HepG2 (cell line): ENCODE measurements at regions not wholly inside any gene's neighbourhood (a gene's known extent, or its start where the extent isn't known, plus 50 kb on each side); places are given as distances from the start of the nearest gene placed in this dataset.

Source experiments
- ARID3A ChIP-seq: IDR thresholded peaks from 2 replicates; pipeline ENCODE4 v1.6.1; 2012; ENCODE audit warnings: low read depth, low read length, improper control_type of control experiment
- FOSL2 ChIP-seq: sonication (generic); formaldehyde crosslinking; IDR thresholded peaks from 2 replicates; pipeline ENCODE4 v1.4.0; 2020; ENCODE audit warnings: missing genetic modification reagents
- FOXO4 ChIP-seq: sonication (generic); formaldehyde crosslinking; conservative IDR thresholded peaks from 2 replicates; pipeline ENCODE4 v1.8.1; 2023; ENCODE audit warnings: missing genetic modification reagents
- GABPA ChIP-seq, 2 experiments: IDR thresholded peaks; 2 replicates each; pipeline ENCODE4 v1.6.1; 2011 to 2016; ENCODE audit warnings: low read depth in 2 of 2, low read length in 1 of 2, missing biosample characterization in 1 of 2, missing genetic modification characterization in 1 of 2
- HHEX ChIP-seq: IDR thresholded peaks from 2 replicates; pipeline ENCODE4 v1.6.1; 2016; ENCODE audit warnings: control low read depth
- JUN ChIP-seq: sonication (generic); formaldehyde crosslinking; IDR thresholded peaks from 2 replicates; pipeline ENCODE4 v1.4.0; 2020; ENCODE audit warnings: mild to moderate bottlenecking, missing genetic modification reagents
- MED1 ChIP-seq: sonication (generic); formaldehyde crosslinking; IDR thresholded peaks from 2 replicates; pipeline ENCODE4 v1.4.0; 2020; ENCODE audit warnings: missing genetic modification reagents
- MXD4 ChIP-seq: IDR thresholded peaks from 2 replicates; pipeline ENCODE4 v1.6.1; 2016; ENCODE audit warnings: mild to moderate bottlenecking, missing biosample characterization, missing genetic modification reagents
- PCBP1 ChIP-seq: fragments of 200-400 bp; formaldehyde crosslinking; IDR thresholded peaks from 2 replicates; pipeline ENCODE4 v1.6.1; 2017; ENCODE audit warnings: mild to moderate bottlenecking, low read depth, low read length, borderline replicate concordance
- RFX5 ChIP-seq: IDR thresholded peaks from 2 replicates; pipeline ENCODE4 v1.6.1; 2011; ENCODE audit warnings: low read depth, low read length, improper control_type of control experiment
- RFXANK ChIP-seq: IDR thresholded peaks from 2 replicates; pipeline ENCODE4 v1.6.1; 2016
- SIN3A ChIP-seq: IDR thresholded peaks from 2 replicates; pipeline ENCODE4 v1.6.1; 2011; ENCODE audit warnings: low read depth, mild to moderate bottlenecking, control low read depth, low read length, borderline replicate concordance
- SPEN ChIP-seq: sonication (generic); formaldehyde crosslinking; IDR thresholded peaks from 2 replicates; pipeline ENCODE4 v1.5.1; 2020; ENCODE audit warnings: low read depth, mild to moderate bottlenecking, missing genetic modification reagents
- TIGD3 ChIP-seq: sonication (generic); formaldehyde crosslinking; IDR thresholded peaks from 2 replicates; pipeline ENCODE4 v1.5.1; 2020; ENCODE audit warnings: mild to moderate bottlenecking, missing genetic modification reagents, borderline replicate concordance
- YEATS2 ChIP-seq: sonication (generic); formaldehyde crosslinking; IDR thresholded peaks from 2 replicates; pipeline ENCODE4 v1.4.0; 2020; ENCODE audit warnings: missing genetic modification reagents, borderline replicate concordance
- ZBTB20 ChIP-seq: sonication (generic); formaldehyde crosslinking; IDR thresholded peaks from 2 replicates; pipeline ENCODE4 v1.8.1; 2023; ENCODE audit warnings: missing genetic modification reagents, low read depth, mild to moderate bottlenecking, borderline replicate concordance
- ZBTB34 ChIP-seq: sonication (generic); formaldehyde crosslinking; IDR thresholded peaks from 2 replicates; pipeline ENCODE4 v1.8.0; 2022; ENCODE audit warnings: mild to moderate bottlenecking, missing genetic modification reagents
- ZNF160 ChIP-seq: sonication (generic); formaldehyde crosslinking; IDR thresholded peaks from 2 replicates; pipeline ENCODE4 v1.8.0; 2022; ENCODE audit warnings: mild to moderate bottlenecking, inconsistent platforms, missing genetic modification reagents
- ZNF292 ChIP-seq: sonication (generic); formaldehyde crosslinking; IDR thresholded peaks from 2 replicates; pipeline ENCODE4 v1.8.1; 2022; ENCODE audit warnings: mild to moderate bottlenecking, low read depth, missing genetic modification reagents, borderline replicate concordance
- ZNF333 ChIP-seq: sonication (generic); formaldehyde crosslinking; IDR thresholded peaks from 2 replicates; pipeline ENCODE4 v1.4.0; 2020; ENCODE audit warnings: mild to moderate bottlenecking, missing genetic modification reagents, borderline replicate concordance
- ZNF382 ChIP-seq: sonication (generic); formaldehyde crosslinking; IDR thresholded peaks from 2 replicates; pipeline ENCODE4 v1.5.0; 2020; ENCODE audit warnings: missing genetic modification reagents, mild to moderate bottlenecking, borderline replicate concordance
- ZNF709 ChIP-seq: sonication (generic); formaldehyde crosslinking; IDR thresholded peaks from 2 replicates; pipeline ENCODE4 v1.5.0; 2020; ENCODE audit warnings: mild to moderate bottlenecking, missing genetic modification reagents
- ZNF788 ChIP-seq: sonication (generic); formaldehyde crosslinking; IDR thresholded peaks from 2 replicates; pipeline ENCODE4 v1.5.0; 2020; ENCODE audit warnings: mild to moderate bottlenecking, missing genetic modification reagents, borderline replicate concordance

GRCh38 chr2:74778381-74779264 lies 55.3 kb upstream of the HK2 start (continued):
- TF ChIP-seq GABPA (IDR thresholded peaks at IDR 0.05; ENCODE audit: low read depth, low read length) (no peak), GABPA (CRISPR knock-in tag; IDR thresholded peaks at IDR 0.05; ENCODE audit: low read depth) (0 out of 2 replicates have a peak, but pooled peaks have one; percentile 31), SPEN (CRISPR knock-in tag) (peak; percentile 35; the same call in 1 of the 2 replicates), ZNF709 (CRISPR knock-in tag) (peak; percentile 57; the same call in 1 of the 2 replicates), MXD4 (CRISPR knock-in tag) (peak; percentile 73; the same call in 1 of the 2 replicates), ZNF292 (CRISPR knock-in tag) (peak; percentile 87; the same call in 1 of the 2 replicates), SIN3A (peak; percentile 75; the same call in 1 of the 2 replicates), ZNF333 (CRISPR knock-in tag) (peak; percentile 47; the same call in 1 of the 2 replicates), PCBP1 (no peak), ZNF160 (CRISPR knock-in tag) (0 out of 2 replicates have a peak, but pooled peaks have one; percentile 29), ZBTB34 (CRISPR knock-in tag) (no peak), FOXO4 (CRISPR knock-in tag) (no peak), HHEX (CRISPR knock-in tag) (peak; percentile 8; the same call in 1 of the 2 replicates), YEATS2 (peak; percentile 51; the same call in 1 of the 2 replicates), JUN (CRISPR knock-in tag) (no peak), MED1 (CRISPR knock-in tag) (peak; percentile 87), ARID3A (peak; percentile 53; the same call in 1 of the 2 replicates), TIGD3 (CRISPR knock-in tag) (no peak), RFX5 (peak; percentile 94), ZNF788 (CRISPR knock-in tag) (peak; percentile 43; the same call in 1 of the 2 replicates), ZBTB20 (CRISPR knock-in tag) (peak; percentile 35; the same call in 1 of the 2 replicates), ZNF382 (CRISPR knock-in tag) (no peak), FOSL2 (CRISPR knock-in tag) (no peak), RFXANK (CRISPR knock-in tag) (0 out of 2 replicates have a peak, but pooled peaks have one; percentile 36)
